ENCODE measurements at regions not wholly inside any gene's neighbourhood (a gene's known extent, or its start where the extent isn't known, plus 50 kb on each side); places are given as distances from the start of the nearest gene placed in this dataset.
"Not testable (repeated sequence)": the region's sequence is repeated elsewhere in the genome, so short reads cannot be mapped to it uniquely, and the experiment has no call there.

DNA sequence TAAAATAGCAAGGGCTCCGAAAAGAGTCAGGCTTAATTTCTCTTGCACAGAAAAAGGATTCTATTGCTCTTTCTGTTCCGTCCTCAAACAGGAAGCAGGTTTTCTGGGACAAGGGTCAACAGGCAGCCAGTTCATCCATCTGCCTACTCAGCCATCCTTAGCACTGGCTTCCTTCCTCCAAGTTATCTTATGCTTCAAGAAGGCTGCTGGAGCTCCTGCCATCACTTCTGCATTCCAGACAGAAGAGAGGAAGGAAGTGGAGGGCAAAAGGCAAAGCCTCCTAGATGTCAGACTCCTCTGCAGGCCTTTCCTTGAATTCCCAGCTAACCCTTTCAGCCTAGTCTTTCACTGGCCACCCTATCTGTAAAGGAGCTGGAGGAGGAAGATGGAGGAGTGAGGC, 287.8 kb upstream of the PLGLB2 start:
- TF ChIP-seq, protein P1, sequence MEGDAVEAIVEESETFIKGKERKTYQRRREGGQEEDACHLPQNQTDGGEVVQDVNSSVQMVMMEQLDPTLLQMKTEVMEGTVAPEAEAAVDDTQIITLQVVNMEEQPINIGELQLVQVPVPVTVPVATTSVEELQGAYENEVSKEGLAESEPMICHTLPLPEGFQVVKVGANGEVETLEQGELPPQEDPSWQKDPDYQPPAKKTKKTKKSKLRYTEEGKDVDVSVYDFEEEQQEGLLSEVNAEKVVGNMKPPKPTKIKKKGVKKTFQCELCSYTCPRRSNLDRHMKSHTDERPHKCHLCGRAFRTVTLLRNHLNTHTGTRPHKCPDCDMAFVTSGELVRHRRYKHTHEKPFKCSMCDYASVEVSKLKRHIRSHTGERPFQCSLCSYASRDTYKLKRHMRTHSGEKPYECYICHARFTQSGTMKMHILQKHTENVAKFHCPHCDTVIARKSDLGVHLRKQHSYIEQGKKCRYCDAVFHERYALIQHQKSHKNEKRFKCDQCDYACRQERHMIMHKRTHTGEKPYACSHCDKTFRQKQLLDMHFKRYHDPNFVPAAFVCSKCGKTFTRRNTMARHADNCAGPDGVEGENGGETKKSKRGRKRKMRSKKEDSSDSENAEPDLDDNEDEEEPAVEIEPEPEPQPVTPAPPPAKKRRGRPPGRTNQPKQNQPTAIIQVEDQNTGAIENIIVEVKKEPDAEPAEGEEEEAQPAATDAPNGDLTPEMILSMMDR (IDR thresholded peaks at IDR 0.05) = not testable (repeated sequence)
- TF ChIP-seq POLR2A (IDR thresholded peaks at IDR 0.05; ENCODE audit: low read depth); EP300 (IDR thresholded peaks at IDR 0.05); POLR2AphosphoS5 (IDR thresholded peaks at IDR 0.05): not testable (repeated sequence)

Measured in esophagus muscularis mucosa (tissue), 4 donors.